RWPE2 (cell line): ENCODE measurements at regions not wholly inside any gene's neighbourhood (a gene's known extent, or its start where the extent isn't known, plus 50 kb on each side); places are given as distances from the start of the nearest gene placed in this dataset.
"Not testable (repeated sequence)": the region's sequence is repeated elsewhere in the genome, so short reads cannot be mapped to it uniquely, and the experiment has no call there.

Source experiments
- ATAC-seq: fragments of 200-7000 bp; cut with Tn5 transposase; 3 replicates; pipeline ENCODE4 v1.9.1; 2021; ENCODE audit warnings: low read depth
- DNase-seq: peaks from one replicate; pipeline ENCODE4 v3.0.0-alpha.2; 2020; ENCODE audit warnings: low spot score
- H3K27ac ChIP-seq: fragments of 450-650 bp; 2 replicates; pipeline ENCODE4 v1.5.1; 2017; ENCODE audit warnings: mild to moderate bottlenecking; ENCODE audit not compliant: poor library complexity, severe bottlenecking
- H3K27me3 ChIP-seq: fragments of 250-450 bp; sonication (Bioruptor Pico); 2 replicates; pipeline ENCODE4 v1.5.1; 2021; ENCODE audit warnings: mild to moderate bottlenecking, moderate library complexity; ENCODE audit not compliant: insufficient read depth, poor library complexity, severe bottlenecking
- H3K36me3 ChIP-seq: fragments of 250-450 bp; sonication (Bioruptor Pico); 2 replicates; pipeline ENCODE4 v1.5.1; 2020; ENCODE audit warnings: low read depth, mild to moderate bottlenecking, moderate library complexity
- H3K4me1 ChIP-seq: fragments of 250-450 bp; sonication (Bioruptor Pico); 2 replicates; pipeline ENCODE4 v1.5.1; 2021; ENCODE audit warnings: mild to moderate bottlenecking, moderate library complexity; ENCODE audit not compliant: insufficient read depth, poor library complexity, severe bottlenecking
- H3K4me3 ChIP-seq: fragments of 250-450 bp; sonication (Bioruptor Pico); 2 replicates; pipeline ENCODE4 v1.5.1; 2021; ENCODE audit warnings: mild to moderate bottlenecking, moderate library complexity; ENCODE audit not compliant: severe bottlenecking
- H3K9me3 ChIP-seq: fragments of 250-450 bp; sonication (Bioruptor Pico); 2 replicates; pipeline ENCODE4 v1.5.1; 2021; ENCODE audit warnings: mild to moderate bottlenecking, moderate library complexity; ENCODE audit not compliant: severe bottlenecking
- CTCF ChIP-seq: fragments of 450-650 bp; IDR thresholded peaks from one replicate; pipeline ENCODE4 v1.5.1; 2017; ENCODE audit warnings: mild to moderate bottlenecking, moderate library complexity; ENCODE audit not compliant: poor library complexity, severe bottlenecking

- H3K9me3 ChIP-seq, H3K4me1 ChIP-seq, DNase-seq, H3K27ac ChIP-seq, H3K4me3 ChIP-seq, ATAC-seq, H3K27me3 ChIP-seq, H3K36me3 ChIP-seq: not testable (repeated sequence)
Measured at GRCh38 chr5:122515210-122515609, 203.2 kb downstream of the SNCAIP start.

GRCh38 chr5:122515709-122516431, 203.8 kb downstream of the SNCAIP start:
- no peak overlapping the region for H3K4me3 ChIP-seq
- no peaks in the 10 kb centered on the region for H3K27me3 ChIP-seq
- ATAC-seq (peak; percentile 88), DNase-seq (no peak)
- TF ChIP-seq CTCF: peak; percentile 71
- no peaks in the 10 kb centered on the region for H3K36me3 ChIP-seq
- H3K27ac ChIP-seq: no peak overlapping the region
- H3K4me1 ChIP-seq: no peaks in the 10 kb centered on the region
- H3K9me3 ChIP-seq: no peaks in the 10 kb centered on the region

GRCh38 chr5:122516432-122516743, 204.4 kb downstream of the SNCAIP start:
- 0 out of 3 replicates have a peak, but pooled peaks have one; percentile 23 for ATAC-seq
- Histone ChIP-seq H3K36me3 (no peaks in the 10 kb centered on the region), H3K27ac (no peak overlapping the region), H3K9me3 (no peaks in the 10 kb centered on the region), H3K27me3 (no peaks in the 10 kb centered on the region), H3K4me1 (no peaks in the 10 kb centered on the region), H3K4me3 (no peak overlapping the region)
- no peak for DNase-seq
- peak; percentile 31 for TF ChIP-seq CTCF

GRCh38 chr5:122517091-122517490, 205.1 kb downstream of the SNCAIP start:
- no peak for DNase-seq
- Histone ChIP-seq H3K27me3 (no peaks in the 10 kb centered on the region), H3K27ac (no peak overlapping the region), H3K36me3 (no peaks in the 10 kb centered on the region), H3K9me3 (no peaks in the 10 kb centered on the region), H3K4me3 (no peak overlapping the region), H3K4me1 (no peaks in the 10 kb centered on the region)
- no peak for ATAC-seq
- no peak for TF ChIP-seq CTCF

GRCh38 chr5:122523776-122524175, 211.7 kb downstream of the SNCAIP start:
- Histone ChIP-seq H3K4me3 (no peak overlapping the region), H3K27me3 (peaks cover 3% of the 10 kb centered on the region), H3K27ac (no peak overlapping the region), H3K4me1 (no peaks in the 10 kb centered on the region), H3K36me3 (no peaks in the 10 kb centered on the region), H3K9me3 (no peaks in the 10 kb centered on the region)
- ATAC-seq (0 out of 3 replicates have a peak, but pooled peaks have one; percentile 17), DNase-seq (no peak)
- TF ChIP-seq CTCF: no peak
